ENCODE measurements at regions not wholly inside any gene's neighbourhood (a gene's known extent, or its start where the extent isn't known, plus 50 kb on each side); places are given as distances from the start of the nearest gene placed in this dataset.

GRCh38 chr1:29475326-29475725 lies 239.0 kb downstream of the PTPRU start:
- ChIA-PET CTCF (no interaction called here), POLR2A (no interaction called here)
- DNase-seq (ENCODE audit: extremely low spot score), result no peak
- TF ChIP-seq CTCF (IDR thresholded peaks at IDR 0.05; ENCODE audit: control extremely low read depth, extremely low read depth, low read depth, missing control alignments), result no peak

- ChIA-PET CTCF (no interaction called here), POLR2A (no interaction called here)
Observed at GRCh38 chr1:29474274-29475244, 238.2 kb downstream of the PTPRU start.

DNA sequence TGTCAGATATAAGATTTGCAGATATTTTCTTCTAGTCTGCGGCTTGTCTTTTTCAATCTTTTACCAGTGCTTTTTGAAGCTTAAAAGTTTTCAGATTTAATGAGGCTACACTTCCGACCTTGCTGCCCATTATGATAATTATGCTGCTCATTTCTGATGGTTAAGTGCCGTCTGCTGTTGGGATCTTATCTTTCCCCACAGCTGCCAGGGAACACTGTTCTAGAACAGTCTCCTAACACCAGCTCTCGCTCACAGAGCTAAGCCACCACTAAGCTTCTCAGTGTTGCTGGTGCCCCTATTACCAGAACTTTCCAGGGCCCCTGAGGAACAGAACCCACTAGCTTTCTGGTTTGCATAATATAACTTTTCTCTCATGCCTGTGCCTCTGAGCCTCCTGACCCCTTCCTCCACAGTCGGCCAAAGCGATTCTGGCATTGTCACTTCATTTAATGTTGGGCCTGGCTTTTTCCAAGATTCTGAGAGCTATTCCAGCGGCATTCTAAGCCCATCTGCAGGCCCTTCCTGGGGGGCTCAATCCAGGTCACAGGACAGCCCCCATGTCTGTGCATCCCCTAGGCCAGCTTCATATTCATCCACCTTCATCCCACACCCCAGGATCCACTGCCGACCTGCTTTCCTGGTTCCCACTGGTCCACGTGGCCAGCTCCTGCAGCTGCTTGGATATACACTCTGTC lies 237.0 kb downstream of the PTPRU start:
- no peak for DNase-seq (ENCODE audit: extremely low spot score)
- ChIA-PET POLR2A (no interaction called here), CTCF (no interaction called here)
- TF ChIP-seq CTCF (IDR thresholded peaks at IDR 0.05; ENCODE audit: control extremely low read depth, extremely low read depth, low read depth, missing control alignments), result no peak

More at GRCh38 chr1:29474274-29475244, 238.2 kb downstream of the PTPRU start:
- TF ChIP-seq CTCF (IDR thresholded peaks at IDR 0.05; ENCODE audit: control extremely low read depth, extremely low read depth, low read depth, missing control alignments), result no peak
- DNase-seq (ENCODE audit: extremely low spot score), result no peak

DNA sequence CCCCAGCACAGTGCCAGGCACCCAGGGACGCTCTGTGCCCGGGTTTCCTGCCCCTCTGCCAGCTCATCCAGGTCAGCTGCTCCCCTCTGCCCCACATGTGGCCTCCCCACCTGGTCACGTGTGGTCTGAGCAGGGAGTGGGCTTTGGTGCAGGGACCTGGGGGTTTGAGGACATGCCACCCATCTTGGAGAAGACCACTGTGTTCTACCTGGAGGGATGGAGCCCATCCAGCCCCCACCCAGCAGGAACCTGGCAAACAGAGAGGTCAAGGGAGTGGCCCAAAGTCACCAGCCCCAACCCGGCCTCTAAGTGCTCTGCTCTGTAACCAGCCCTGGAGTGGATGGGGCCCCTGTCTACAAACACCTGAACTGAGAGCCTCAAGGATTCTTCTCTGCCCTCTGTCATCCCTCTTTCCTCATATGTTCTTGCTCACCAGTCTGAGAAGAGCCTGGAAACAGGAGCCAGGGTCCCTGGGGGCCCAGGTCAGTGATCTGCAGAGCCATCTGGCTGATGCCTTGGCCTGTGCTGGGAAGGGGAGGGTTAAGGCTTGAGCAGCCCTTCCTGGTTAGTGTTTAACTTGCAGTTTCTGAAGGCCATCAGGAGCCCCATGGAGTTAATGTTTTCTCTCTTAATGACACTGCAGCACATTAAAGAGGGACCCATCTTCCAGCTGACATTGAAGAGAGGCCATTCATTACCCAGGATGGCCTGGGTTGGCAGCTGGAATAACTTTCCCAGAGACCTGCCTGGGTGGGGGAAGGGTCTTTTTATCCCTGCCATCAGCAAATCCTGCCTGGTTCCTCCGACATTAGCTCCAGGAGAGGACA lies 235.4 kb downstream of the PTPRU start:
- ChIA-PET CTCF (no interaction called here), POLR2A (no interaction called here)
- no peak for DNase-seq (ENCODE audit: extremely low spot score)
- TF ChIP-seq CTCF (IDR thresholded peaks at IDR 0.05; ENCODE audit: control extremely low read depth, extremely low read depth, low read depth, missing control alignments), result no peak

- TF ChIP-seq CTCF (IDR thresholded peaks at IDR 0.05; ENCODE audit: control extremely low read depth, extremely low read depth, low read depth, missing control alignments), result no peak
- ChIA-PET POLR2A (interaction anchor here (0.5 kb wide), 1 partner anchor 66 kb away, joined by 3 read pairs; no protein-coding TSS in a partner anchor), CTCF (no interaction called here)
- no peak for DNase-seq (ENCODE audit: extremely low spot score)
Observed at GRCh38 chr1:29470788-29471119, 234.4 kb downstream of the PTPRU start.

Data from GM10248 (cell line).